Trophoblast cell (in vitro differentiated cells and primary cell): ENCODE measurements at regions not wholly inside any gene's neighbourhood (a gene's known extent, or its start where the extent isn't known, plus 50 kb on each side); places are given as distances from the start of the nearest gene placed in this dataset.

Experiments
- DNase-seq, 2 donors: peaks; one replicate each; pipeline ENCODE4 v3.0.0-alpha.2; 2016
- H2AFZ ChIP-seq: 2 replicates; pipeline ENCODE4 v1.6.1; 2013; ENCODE audit warnings: low read length, moderate library complexity, mild to moderate bottlenecking; ENCODE audit not compliant: insufficient read depth, poor library complexity
- H2AK5ac ChIP-seq: 2 replicates; pipeline ENCODE4 v1.6.1; 2013; ENCODE audit warnings: mild to moderate bottlenecking, low read length
- H2BK120ac ChIP-seq: 2 replicates; pipeline ENCODE4 v1.6.1; 2013; ENCODE audit warnings: low read length, mild to moderate bottlenecking, moderate library complexity; ENCODE audit not compliant: insufficient read depth, poor library complexity
- H2BK12ac ChIP-seq: 2 replicates; pipeline ENCODE4 v1.6.1; 2013; ENCODE audit warnings: mild to moderate bottlenecking, low read length, moderate library complexity
- H2BK5ac ChIP-seq: 2 replicates; pipeline ENCODE4 v1.6.1; 2013; ENCODE audit warnings: low read length, low read depth, moderate library complexity, mild to moderate bottlenecking; ENCODE audit not compliant: poor library complexity
- H3K14ac ChIP-seq: 2 replicates; pipeline ENCODE4 v1.6.1; 2013; ENCODE audit warnings: mild to moderate bottlenecking, low read length
- H3K18ac ChIP-seq: 2 replicates; pipeline ENCODE4 v1.6.1; 2013; ENCODE audit warnings: mild to moderate bottlenecking, low read length
- H3K23ac ChIP-seq: 2 replicates; pipeline ENCODE4 v1.6.1; 2013; ENCODE audit warnings: low read length
- H3K27ac ChIP-seq: 2 replicates; pipeline ENCODE4 v1.5.1; 2013; ENCODE audit warnings: low read depth, mild to moderate bottlenecking, inconsistent platforms, low read length, moderate library complexity
- H3K27me3 ChIP-seq: 2 replicates; pipeline ENCODE4 v1.6.1; 2013; ENCODE audit warnings: inconsistent platforms, mild to moderate bottlenecking, low read length, moderate library complexity; ENCODE audit not compliant: insufficient read depth
- H3K36me3 ChIP-seq, 2 experiments: 1 replicate in 1 of 2; 2 replicates in 1 of 2; pipeline ENCODE4 v1.6.1; 2013; ENCODE audit warnings: low read length in 2 of 2, mild to moderate bottlenecking in 2 of 2, moderate library complexity in 1 of 2; ENCODE audit not compliant: insufficient read depth in 2 of 2, control insufficient read depth in 1 of 2
- H3K4ac ChIP-seq: 2 replicates; pipeline ENCODE4 v1.6.1; 2013; ENCODE audit warnings: low read depth, mild to moderate bottlenecking, low read length, moderate library complexity
- H3K4me1 ChIP-seq, 2 experiments: 1 replicate in 1 of 2; 2 replicates in 1 of 2; pipeline ENCODE4 v1.6.1; 2013; ENCODE audit warnings: low read length in 2 of 2, mild to moderate bottlenecking in 2 of 2, moderate library complexity in 1 of 2; ENCODE audit not compliant: insufficient read depth in 2 of 2, control insufficient read depth in 1 of 2
- H3K4me2 ChIP-seq: 2 replicates; pipeline ENCODE4 v1.6.1; 2013; ENCODE audit warnings: inconsistent platforms, mild to moderate bottlenecking, low read length, moderate library complexity
- H3K4me3 ChIP-seq: 2 replicates; pipeline ENCODE4 v1.5.1; 2013; ENCODE audit warnings: mild to moderate bottlenecking, low read depth, low read length, inconsistent platforms
- H3K79me1 ChIP-seq: one replicate; pipeline ENCODE4 v1.6.1; 2013; ENCODE audit warnings: low read length
- H3K79me2 ChIP-seq: 2 replicates; pipeline ENCODE4 v1.6.1; 2013; ENCODE audit warnings: low read length, mild to moderate bottlenecking; ENCODE audit not compliant: control insufficient read depth, insufficient read depth, poor library complexity
- H3K9ac ChIP-seq: 2 replicates; pipeline ENCODE4 v1.6.1; 2013; ENCODE audit warnings: mild to moderate bottlenecking, low read length
- H3K9me3 ChIP-seq: 2 replicates; pipeline ENCODE4 v1.6.1; 2013; ENCODE audit warnings: low read depth, mild to moderate bottlenecking, control low read depth, inconsistent platforms, low read length; ENCODE audit not compliant: insufficient read depth
- H4K12ac ChIP-seq: 2 replicates; pipeline ENCODE4 v1.6.1; 2013; ENCODE audit warnings: low read depth, mild to moderate bottlenecking, low read length, moderate library complexity
- H4K8ac ChIP-seq: 2 replicates; pipeline ENCODE4 v1.6.1; 2013; ENCODE audit warnings: low read depth, mild to moderate bottlenecking, low read length, moderate library complexity
- H4K91ac ChIP-seq: one replicate; pipeline ENCODE4 v1.6.1; 2013; ENCODE audit warnings: low read depth, mild to moderate bottlenecking, low read length, moderate library complexity
- WGBS: extraction: QIAGEN DNeasy Blood & Tissue Kit; methylation state at CpG from one replicate; pipeline ENCODE4 v1.1.7; 2013; ENCODE audit warnings: missing lambda C conversion rate; ENCODE audit not compliant: insufficient read length, insufficient coverage; ENCODE audit errors: extremely low coverage; 5-methylcytosine and 5-hydroxymethylcytosine counted together

- Histone ChIP-seq H4K8ac (no peak overlapping the region), H4K12ac (no peak overlapping the region), H3K18ac (no peak overlapping the region), H3K23ac (no peak overlapping the region), H2BK120ac (no peak overlapping the region), H3K4ac (no peak overlapping the region), H4K91ac (no peak overlapping the region), H2BK5ac (no peak overlapping the region), H3K4me1 (peaks cover 0 to 7% of the 10 kb centered on the region in 2 experiments), H3K27me3 (no peaks in the 10 kb centered on the region), H2BK12ac (no peak overlapping the region), H3K79me2 (no peaks in the 10 kb centered on the region), H2AFZ (no peak overlapping the region), H3K9me3 (no peaks in the 10 kb centered on the region), H2AK5ac (no peak overlapping the region), H3K14ac (no peak overlapping the region), H3K4me3 (no peak overlapping the region), H3K79me1 (peaks cover 3% of the 10 kb centered on the region), H3K4me2 (no peak overlapping the region), H3K27ac (peak overlapping the region; percentile 49), H3K36me3 (no peaks in the 10 kb centered on the region), H3K9ac (no peak overlapping the region)
- no CpG with 5 or more reads among the region's 3 CpGs for whole genome bisulfite sequencing
- DNase-seq: peak in 1 of 2 donors; percentile 40
Observed at GRCh38 chr6:76701610-76702009, 629.1 kb upstream of the IMPG1 start.

- Histone ChIP-seq H3K18ac (no peak overlapping the region), H4K8ac (no peak overlapping the region), H3K27ac (no peak overlapping the region), H3K79me2 (no peaks in the 10 kb centered on the region), H3K9me3 (no peaks in the 10 kb centered on the region), H2AK5ac (no peak overlapping the region), H2AFZ (no peak overlapping the region), H3K36me3 (no peaks in the 10 kb centered on the region), H3K14ac (no peak overlapping the region), H4K12ac (no peak overlapping the region), H3K4me2 (no peak overlapping the region), H3K4me3 (no peak overlapping the region), H3K9ac (no peak overlapping the region), H4K91ac (no peak overlapping the region), H3K23ac (no peak overlapping the region), H2BK12ac (no peak overlapping the region), H2BK120ac (no peak overlapping the region), H3K4me1 (peaks cover 0 to 4% of the 10 kb centered on the region in 2 experiments), H2BK5ac (no peak overlapping the region), H3K79me1 (no peaks in the 10 kb centered on the region), H3K27me3 (no peaks in the 10 kb centered on the region), H3K4ac (no peak overlapping the region)
- no CpG with 5 or more reads among the region's 2 CpGs for WGBS
- DNase-seq: no peak
Observed at GRCh38 chr6:76697585-76697984, 625.1 kb upstream of the IMPG1 start.

GRCh38 chr6:76694795-76695194, 622.3 kb upstream of the IMPG1 start:
- Histone ChIP-seq H3K4me1 (no peaks in the 10 kb centered on the region), H4K8ac (no peak overlapping the region), H3K36me3 (no peaks in the 10 kb centered on the region), H3K23ac (no peak overlapping the region), H3K27me3 (no peaks in the 10 kb centered on the region), H2BK5ac (no peak overlapping the region), H2BK120ac (no peak overlapping the region), H3K27ac (no peak overlapping the region), H3K79me2 (no peaks in the 10 kb centered on the region), H2BK12ac (no peak overlapping the region), H3K79me1 (no peaks in the 10 kb centered on the region), H4K91ac (no peak overlapping the region), H2AK5ac (no peak overlapping the region), H3K4ac (no peak overlapping the region), H3K4me3 (no peak overlapping the region), H3K18ac (no peak overlapping the region), H4K12ac (no peak overlapping the region), H3K14ac (no peak overlapping the region), H2AFZ (no peak overlapping the region), H3K9me3 (no peaks in the 10 kb centered on the region), H3K4me2 (no peak overlapping the region), H3K9ac (no peak overlapping the region)
- no peak for DNase-seq
- no CpG with 5 or more reads among the region's 1 CpG for WGBS

- Histone ChIP-seq H3K4ac (no peak overlapping the region), H3K79me1 (no peaks in the 10 kb centered on the region), H3K18ac (no peak overlapping the region), H2BK12ac (no peak overlapping the region), H3K9me3 (no peaks in the 10 kb centered on the region), H3K4me3 (no peak overlapping the region), H3K23ac (no peak overlapping the region), H2AFZ (no peak overlapping the region), H3K4me1 (no peaks in the 10 kb centered on the region), H3K14ac (no peak overlapping the region), H3K27me3 (no peaks in the 10 kb centered on the region), H2BK5ac (no peak overlapping the region), H2BK120ac (no peak overlapping the region), H4K91ac (no peak overlapping the region), H4K8ac (no peak overlapping the region), H3K27ac (no peak overlapping the region), H3K4me2 (no peak overlapping the region), H3K9ac (no peak overlapping the region), H3K79me2 (no peaks in the 10 kb centered on the region), H4K12ac (no peak overlapping the region), H3K36me3 (no peaks in the 10 kb centered on the region), H2AK5ac (no peak overlapping the region)
- no CpG with 5 or more reads among the region's 5 CpGs for WGBS
- DNase-seq: no peak
Observed at GRCh38 chr6:76684875-76685274, 612.4 kb upstream of the IMPG1 start.
